ENCODE measurements at regions not wholly inside any gene's neighbourhood (a gene's known extent, or its start where the extent isn't known, plus 50 kb on each side); places are given as distances from the start of the nearest gene placed in this dataset.

- DNase-seq, result no peak
Measured at GRCh38 chr4:23654791-23655190, 235.1 kb downstream of the PPARGC1A start.

DNA sequence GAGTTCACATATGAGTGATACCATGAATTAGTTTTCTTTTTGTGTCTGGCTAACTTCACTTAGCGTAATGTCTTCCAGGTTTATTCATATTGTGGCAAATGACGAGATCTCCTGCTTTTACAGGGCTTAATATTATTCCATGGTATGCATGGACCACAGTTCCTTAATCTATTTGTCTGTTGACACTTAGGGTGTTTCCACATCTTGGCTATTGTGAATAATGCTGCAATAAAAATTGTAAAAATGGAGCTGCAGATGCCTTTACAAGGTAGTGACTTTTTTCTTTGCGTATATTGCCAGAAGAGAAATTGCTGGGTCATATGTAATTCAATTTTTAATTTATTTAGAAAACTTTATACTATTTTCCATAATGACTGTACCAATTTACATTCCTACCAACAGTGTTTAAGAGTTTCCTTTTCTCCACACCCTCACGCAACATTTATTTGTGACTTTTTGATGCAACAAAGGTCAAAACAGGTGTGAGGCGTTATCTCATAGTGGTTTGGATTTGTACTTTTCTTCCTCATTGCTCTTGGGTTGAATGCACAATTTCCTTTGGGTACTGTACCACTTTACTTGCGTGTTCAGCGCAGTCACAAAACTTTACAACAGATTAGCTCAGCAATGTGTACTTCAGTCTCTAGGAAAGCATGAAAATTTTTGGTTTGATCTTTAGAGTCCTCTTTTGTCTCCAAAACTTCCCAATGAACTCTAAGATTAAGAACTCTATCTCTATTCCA is 240.8 kb downstream of the PPARGC1A start:
- no peak for DNase-seq

DNA sequence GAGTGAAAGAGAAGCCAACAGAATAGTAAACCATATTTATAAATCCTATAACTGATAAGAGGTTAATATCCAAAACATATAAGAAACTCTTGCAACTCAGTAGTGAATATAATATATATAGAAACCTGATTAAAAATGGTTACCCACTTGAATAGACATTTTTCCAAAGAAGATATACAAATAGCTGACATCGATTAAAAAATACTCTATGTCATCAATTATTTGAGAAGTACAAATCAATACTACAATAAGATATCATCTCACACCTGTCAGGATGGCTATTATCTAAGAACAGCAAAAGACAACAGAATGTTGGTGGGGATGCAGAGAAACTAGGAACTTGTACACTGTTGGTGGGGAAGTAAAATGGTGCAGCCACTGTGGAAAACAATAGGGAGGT is 254.4 kb downstream of the PPARGC1A start:
- DNase-seq, result no peak

DNA sequence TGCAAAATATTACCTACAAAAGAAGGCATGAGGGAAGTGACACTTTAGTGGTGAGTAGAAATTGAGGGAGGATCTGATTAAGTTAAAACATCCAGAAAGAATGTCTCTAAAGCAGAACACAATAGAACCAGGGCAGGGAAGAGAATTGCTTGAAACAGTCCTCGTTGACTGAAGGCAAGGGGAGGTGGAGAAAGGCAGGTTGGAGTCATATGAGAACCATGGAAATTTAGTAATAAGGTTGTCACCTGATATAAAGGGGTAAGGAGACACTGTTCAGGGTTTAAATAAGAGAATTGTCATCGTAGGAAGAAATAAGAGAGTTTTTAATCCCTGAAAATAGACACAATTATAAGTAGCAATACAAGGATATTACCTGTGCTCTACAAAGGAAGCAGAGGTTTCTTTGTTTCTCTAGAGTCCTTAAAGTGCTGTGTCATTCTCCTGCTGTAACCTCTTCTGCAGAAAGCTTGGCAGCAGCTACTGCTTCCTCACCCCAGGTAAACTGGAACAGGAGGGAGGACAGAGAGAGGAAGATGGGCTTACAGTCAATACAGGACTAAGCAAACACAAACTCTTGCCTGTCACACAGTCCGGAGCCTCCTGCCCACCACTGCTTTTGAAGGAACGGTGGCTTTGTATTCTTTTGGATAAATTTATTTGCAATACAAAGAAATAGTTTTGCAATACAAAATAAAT is 258.4 kb downstream of the PPARGC1A start:
- DNase-seq, result no peak

GRCh38 chr4:23630110-23630509 is 259.7 kb downstream of the PPARGC1A start:
- no peak for DNase-seq

DNA sequence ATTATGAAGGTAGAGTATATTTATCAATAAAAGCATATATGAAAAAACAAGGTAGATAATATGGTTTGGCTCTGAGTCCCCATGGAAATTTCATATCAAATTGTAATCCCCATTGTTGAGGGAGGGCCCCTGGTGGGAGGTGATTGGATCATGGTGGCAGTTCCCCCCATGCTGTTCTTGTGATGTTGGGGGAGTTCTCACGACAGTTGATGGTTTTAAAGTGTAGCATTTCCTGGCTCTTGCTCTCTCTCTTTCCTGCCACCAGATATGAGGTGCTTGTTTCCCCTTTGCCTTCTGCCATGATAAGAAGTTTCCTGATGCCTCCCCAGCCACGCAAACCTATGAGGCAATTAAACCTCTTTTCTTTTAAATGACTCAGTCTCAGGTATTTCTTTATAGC is 260.4 kb downstream of the PPARGC1A start:
- no peak for DNase-seq

DNA sequence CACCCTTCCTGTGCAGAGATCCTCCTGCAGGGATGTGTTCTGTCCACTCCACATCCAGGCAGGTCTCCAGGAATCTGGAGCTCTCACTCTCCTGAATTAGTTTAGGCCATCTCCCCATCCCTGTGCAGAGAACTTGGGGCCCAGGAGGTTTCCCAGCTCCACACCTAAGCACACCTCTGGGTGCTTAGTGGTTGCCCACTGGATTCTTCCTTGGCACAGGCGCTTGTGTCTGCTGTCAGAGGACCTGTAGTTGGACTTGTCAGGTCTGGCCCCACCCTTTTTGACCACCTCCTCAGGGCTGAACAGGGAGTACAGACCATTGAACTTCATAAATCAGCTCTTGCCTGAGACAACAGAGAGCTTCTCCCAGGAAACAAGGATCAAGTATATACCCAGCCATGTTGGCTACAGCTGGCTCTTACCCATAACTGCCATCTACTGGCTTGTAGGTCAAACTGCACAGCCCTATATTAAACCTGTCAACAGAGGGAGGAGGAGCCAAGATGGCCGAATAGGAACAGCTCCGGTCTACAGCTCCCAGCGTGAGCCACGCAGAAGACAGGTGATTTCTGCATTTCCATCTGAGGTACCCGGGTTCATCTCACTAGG is 275.5 kb downstream of the PPARGC1A start:
- no peak for DNase-seq

DNA sequence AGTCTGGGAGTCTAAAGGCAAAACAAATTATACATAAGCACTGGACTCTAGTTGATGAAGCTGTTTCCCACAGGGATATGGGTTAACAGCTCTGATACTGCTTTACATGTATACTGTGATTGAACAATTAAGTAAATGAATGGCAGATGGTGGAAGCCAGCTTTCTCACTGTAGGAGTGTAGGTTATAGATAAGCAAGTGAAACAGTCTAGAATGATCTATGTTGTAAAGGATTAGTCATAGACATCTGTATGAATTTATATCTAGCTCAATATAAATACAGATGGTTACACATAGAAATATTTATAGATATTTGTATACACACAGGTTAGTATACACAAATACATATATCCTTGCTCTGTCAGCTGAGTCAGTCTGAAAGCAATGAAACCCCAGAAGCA is 276.1 kb downstream of the PPARGC1A start:
- DNase-seq, result no peak

DNA sequence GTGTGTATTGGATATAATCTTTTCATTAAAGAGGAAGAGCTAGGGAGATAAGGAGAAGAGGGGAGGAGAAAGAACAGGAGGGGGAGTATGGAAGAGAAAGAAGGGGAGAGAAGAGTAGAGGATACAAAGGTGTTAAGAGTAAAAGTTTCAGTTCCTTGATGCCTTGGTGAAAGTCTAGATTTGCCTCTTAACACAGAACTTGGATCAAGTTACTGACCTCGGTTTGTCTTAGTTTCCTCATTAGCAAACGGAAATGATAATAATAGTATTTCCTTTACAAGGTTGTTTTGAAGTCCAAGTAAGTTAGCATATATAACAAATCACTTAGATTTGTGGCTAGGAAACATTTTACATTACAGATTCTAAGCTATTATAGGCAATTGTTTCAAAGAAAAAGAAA is 287.1 kb downstream of the PPARGC1A start:
- no peak for DNase-seq

- DNase-seq, result no peak
Measured at GRCh38 chr4:23594125-23594524, 295.7 kb downstream of the PPARGC1A start.

DNA sequence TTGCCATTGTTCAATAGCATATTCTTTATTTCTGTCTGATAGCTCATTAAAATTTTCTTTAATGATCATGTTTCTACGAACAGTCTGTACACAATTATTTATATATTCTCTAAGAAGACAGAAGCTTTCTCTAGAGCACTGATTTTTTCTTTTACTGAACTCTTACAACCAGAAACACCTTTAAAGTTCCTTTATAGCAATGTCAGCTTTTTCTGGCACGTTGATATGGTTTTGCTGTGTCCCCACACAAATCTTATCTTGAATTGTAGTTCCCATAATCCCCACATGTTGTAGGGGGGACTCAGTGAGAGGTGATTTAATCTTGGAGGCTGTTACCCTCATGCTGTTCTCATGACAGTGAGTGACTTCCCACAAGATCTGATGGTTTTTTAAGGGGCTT is 299.4 kb downstream of the PPARGC1A start:
- no peak for DNase-seq

DNA sequence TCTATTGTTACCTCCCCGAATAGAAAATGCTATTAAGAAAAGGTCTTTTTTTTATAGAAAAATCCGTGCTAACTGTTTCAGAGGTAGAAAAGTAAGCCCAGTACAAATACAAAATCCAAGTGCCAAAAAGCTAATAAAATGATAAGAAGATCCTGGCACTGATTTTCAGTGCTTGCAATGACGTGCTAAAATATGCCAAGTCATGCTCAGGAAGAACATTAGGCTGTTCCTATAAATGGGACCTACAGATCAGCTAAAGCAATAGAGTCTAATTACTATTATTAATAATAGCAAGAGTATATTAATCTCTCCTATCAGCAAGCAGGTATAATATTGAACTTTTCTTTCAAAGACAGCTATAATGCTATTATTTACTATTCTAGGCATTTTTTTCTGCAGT is 305.8 kb downstream of the PPARGC1A start:
- no peak for DNase-seq

DNA sequence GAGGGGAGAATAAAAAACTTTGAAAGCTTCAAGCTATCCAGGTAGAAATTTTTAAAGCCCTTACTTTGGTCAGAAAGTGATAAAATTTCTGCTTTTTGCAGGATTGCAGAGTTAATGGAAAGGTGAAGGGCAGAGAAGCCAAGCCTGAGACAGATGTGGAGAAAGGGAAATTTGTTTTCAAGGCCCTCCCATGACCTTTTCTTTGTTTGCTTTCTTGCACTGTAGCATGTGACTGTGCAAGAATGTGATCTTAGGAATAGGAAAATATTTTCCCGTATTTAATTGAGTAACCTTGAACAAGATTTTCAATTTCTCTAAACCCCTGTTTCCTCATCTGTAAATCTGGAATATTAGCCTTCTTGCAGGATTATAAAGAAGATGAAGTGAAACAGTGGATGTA is 307.2 kb downstream of the PPARGC1A start:
- no peak for DNase-seq

DNA sequence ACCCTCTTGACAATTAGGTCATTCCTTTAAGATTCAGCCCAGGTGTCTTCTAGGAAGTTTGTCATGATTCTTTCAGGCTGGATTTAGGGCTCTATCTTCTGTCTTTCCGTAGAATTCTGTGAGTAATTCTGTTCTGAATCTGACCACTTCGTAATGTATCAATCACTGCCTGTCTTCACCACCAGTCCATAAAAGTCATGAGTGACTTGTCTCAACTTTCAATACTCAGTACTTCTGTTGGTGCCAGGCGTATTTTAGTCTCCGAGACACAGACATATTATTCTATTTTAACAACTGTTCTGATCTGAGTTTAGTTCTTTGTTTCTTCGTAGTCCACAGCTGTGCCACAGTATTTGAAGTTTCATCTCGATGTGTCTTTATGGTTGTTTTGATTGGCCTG is 310.7 kb downstream of the PPARGC1A start:
- DNase-seq, result no peak

- no peak for DNase-seq
Measured at GRCh38 chr4:23577398-23577797, 312.4 kb downstream of the PPARGC1A start.

DNA sequence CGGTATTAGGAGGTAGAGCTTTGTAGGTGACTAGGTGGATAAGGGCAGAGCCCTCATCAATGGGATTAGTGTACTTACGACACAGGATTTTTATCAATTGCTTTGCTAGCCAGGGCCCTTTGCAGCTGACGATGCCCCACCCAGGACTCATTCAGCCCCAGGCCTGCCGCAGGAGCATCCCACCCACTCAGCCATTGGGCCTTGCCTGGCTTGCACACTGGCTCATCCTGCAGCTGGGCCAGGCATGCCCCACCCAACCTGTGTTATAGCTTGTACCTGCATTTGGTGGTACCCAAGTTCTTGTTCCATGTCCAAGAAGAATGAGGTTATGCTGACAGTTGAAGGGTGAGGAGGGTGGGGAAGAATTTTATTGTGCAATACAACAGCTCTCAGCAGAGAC is 317.5 kb downstream of the PPARGC1A start:
- DNase-seq, result no peak

GRCh38 chr4:23567338-23567737 is 322.5 kb downstream of the PPARGC1A start:
- no peak for DNase-seq

DNA sequence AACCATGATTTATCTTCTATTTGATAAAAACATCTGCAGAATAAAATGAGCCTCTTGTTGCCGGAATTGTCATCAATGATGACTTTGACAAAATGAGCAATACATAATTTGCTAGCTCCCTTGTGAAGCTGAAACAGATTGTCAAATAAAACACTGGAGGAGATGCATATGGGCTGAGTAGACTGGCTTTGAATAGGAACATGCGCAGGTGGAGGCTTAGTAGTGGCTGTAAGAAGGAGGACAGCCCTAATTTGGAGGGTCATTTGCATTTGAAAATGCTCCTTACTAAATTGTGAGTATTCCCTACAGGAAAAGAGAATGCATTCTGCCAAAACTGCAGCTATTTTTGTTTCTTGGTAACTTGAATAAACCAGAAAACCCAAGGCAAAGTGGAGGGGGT is 329.1 kb downstream of the PPARGC1A start:
- no peak for DNase-seq

- DNase-seq, result no peak
Measured at GRCh38 chr4:23558101-23558500, 331.7 kb downstream of the PPARGC1A start.

- no peak for DNase-seq
Measured at GRCh38 chr4:23547601-23548000, 342.2 kb downstream of the PPARGC1A start.

DNA sequence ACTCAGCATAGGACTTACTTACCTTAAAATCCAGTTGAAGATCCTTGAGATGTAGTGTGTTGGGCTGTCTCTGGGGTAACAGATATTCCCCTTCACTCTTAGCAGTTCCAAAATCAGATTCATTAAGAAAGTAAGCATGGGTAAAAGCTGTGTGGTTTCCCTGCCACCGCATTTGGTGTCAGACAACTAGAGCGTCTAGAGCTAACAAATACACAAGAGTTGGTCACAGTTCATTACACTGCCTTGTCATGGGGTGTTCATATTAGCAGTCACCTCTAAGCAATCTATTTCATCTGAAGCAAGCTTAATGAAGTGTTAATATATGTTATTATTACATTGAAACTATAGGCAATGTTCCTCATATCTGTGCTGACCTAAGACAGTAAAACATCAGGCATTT is 342.8 kb downstream of the PPARGC1A start:
- no peak for DNase-seq

DNA sequence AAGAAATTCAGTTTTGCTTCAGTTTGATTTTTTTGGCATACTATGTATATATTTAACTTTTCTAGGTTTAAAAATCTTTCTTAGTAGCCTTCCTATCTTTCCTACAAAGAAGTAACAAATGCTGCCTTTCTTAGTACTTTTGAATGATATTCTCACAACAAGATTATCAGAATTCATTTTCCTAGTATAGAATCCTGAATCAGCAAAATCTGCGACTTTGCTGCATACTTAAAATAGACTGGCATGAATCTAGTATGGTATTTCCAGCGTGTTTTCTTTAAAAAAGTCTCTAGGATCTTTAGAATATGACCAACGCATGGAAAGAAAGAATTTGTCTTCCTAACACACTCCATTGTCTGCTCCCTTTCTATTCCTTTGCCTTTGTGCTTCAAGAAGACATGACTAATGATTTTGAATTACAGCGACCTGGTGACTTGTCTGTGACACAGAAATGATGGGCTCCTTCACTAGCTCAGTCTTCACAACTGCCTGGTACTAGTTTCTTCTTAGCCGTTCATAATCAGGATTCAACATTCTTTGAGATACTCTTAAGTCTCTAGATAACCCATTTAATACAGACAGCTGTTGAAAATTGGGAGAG is 349.8 kb downstream of the PPARGC1A start:
- no peak for DNase-seq

- no peak for DNase-seq
Measured at GRCh38 chr4:23533859-23534258, 356.0 kb downstream of the PPARGC1A start.

DNA sequence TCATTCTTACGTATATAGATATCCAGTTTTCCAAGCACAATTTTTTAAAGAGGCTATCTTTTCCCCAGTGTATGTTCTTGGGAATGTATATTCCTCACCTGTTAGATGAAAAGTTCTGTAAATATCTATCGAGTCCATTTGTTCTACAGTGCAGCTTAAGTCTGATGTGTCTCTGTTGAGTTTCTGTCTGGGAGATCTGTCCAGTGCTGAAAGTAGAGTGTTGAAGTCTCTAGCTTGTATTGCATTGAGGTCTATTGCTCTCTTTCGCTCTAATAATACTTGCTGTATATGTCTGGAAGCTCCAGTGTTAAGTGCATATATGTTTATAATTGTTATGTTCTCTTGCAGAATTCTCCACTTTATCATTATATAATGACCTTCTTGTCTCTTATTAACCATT is 373.1 kb downstream of the PPARGC1A start:
- no peak for DNase-seq
